Prostate gland (tissue), 2 donors: ENCODE measurements at regions not wholly inside any gene's neighbourhood (a gene's known extent, or its start where the extent isn't known, plus 50 kb on each side); places are given as distances from the start of the nearest gene placed in this dataset.

ENCODE experiments used
- DNase-seq: peaks from one replicate; pipeline ENCODE4 v3.0.0-alpha.2; 2019; ENCODE audit warnings: low spot score
- H3K27ac ChIP-seq, 2 donors: fragments of 200-600 bp; sonication (generic); 2 replicates each; pipeline ENCODE4 v1.5.1; 2017 to 2019
- H3K27me3 ChIP-seq: fragments of 200-600 bp; sonication (generic); replicated peaks from 2 replicates; pipeline ENCODE4 v1.5.1; 2019; ENCODE audit not compliant: insufficient read depth
- H3K36me3 ChIP-seq, 2 donors: fragments of 200-600 bp; sonication (generic); 1 replicate in 1 of 2; 2 replicates in 1 of 2; pipeline versions ENCODE4 v1.5.1 to v1.8.1; 2017 to 2019
- H3K4me1 ChIP-seq: fragments of 200-600 bp; sonication (generic); replicated peaks from 2 replicates; pipeline ENCODE4 v1.5.1; 2019
- H3K4me3 ChIP-seq, 2 donors: fragments of 200-600 bp; sonication (generic); 2 replicates each; pipeline ENCODE4 v1.5.1; 2017 to 2019
- H3K9me3 ChIP-seq: fragments of 200-600 bp; sonication (generic); 2 replicates; pipeline ENCODE4 v1.5.1; 2017
- CTCF ChIP-seq, 4 experiments: fragments of 200-600 bp in 2 of 4; fragments of 450-650 bp in 2 of 4; sonication (generic) in 2 of 4; IDR thresholded peaks; 1 replicate in 3 of 4; 2 replicates in 1 of 4; pipeline ENCODE4 v1.5.1; 2016 to 2019; ENCODE audit warnings: antibody characterized with exemption in 4 of 4, mild to moderate bottlenecking in 2 of 4, moderate library complexity in 2 of 4
- POLR2A ChIP-seq: fragments of 450-650 bp; IDR thresholded peaks from one replicate; pipeline ENCODE4 v1.6.1; 2016; ENCODE audit warnings: antibody characterized with exemption, mild to moderate bottlenecking
- POLR2AphosphoS5 ChIP-seq: sonication (generic); formaldehyde crosslinking; IDR thresholded peaks from one replicate; pipeline ENCODE4 v1.6.1; 2017; ENCODE audit warnings: antibody characterized with exemption
- WGBS: methylation state at CpG from one replicate; pipeline ENCODE4 v1.1.5; 2018; 5-methylcytosine and 5-hydroxymethylcytosine counted together
- intact Hi-C: fragments of 100-400 bp; cut with DNase I; formaldehyde crosslinking; loops from one replicate; pipeline ENCODE4 v1.14.2; 2022

- Histone ChIP-seq H3K4me3 (no peak overlapping the region), H3K36me3 (no peaks in the 10 kb centered on the region), H3K27me3 (no peaks in the 10 kb centered on the region), H3K27ac (no peak overlapping the region), H3K9me3 (no peaks in the 10 kb centered on the region), H3K4me1 (no peaks in the 10 kb centered on the region)
- intact Hi-C loops = no loop called here
- DNase-seq = no peak
- TF ChIP-seq POLR2AphosphoS5 = no peak
- TF ChIP-seq POLR2A = no peak
- no peak for TF ChIP-seq CTCF (IDR thresholded peaks at IDR 0.05)
- WGBS = 91% methylated on average over 11 of the region's 11 CpGs
Measured at GRCh38 chr18:77865853-77866252, 616.2 kb downstream of the GALR1 start.

GRCh38 chr18:77866351-77866750 is 616.7 kb downstream of the GALR1 start:
- Histone ChIP-seq H3K9me3 (no peaks in the 10 kb centered on the region), H3K27ac (no peak overlapping the region), H3K4me3 (no peak overlapping the region), H3K27me3 (no peaks in the 10 kb centered on the region), H3K4me1 (no peaks in the 10 kb centered on the region), H3K36me3 (no peaks in the 10 kb centered on the region)
- intact Hi-C loops = no loop called here
- TF ChIP-seq CTCF (IDR thresholded peaks at IDR 0.05) (no peak), POLR2AphosphoS5 (no peak), POLR2A (no peak)
- WGBS = 64% methylated on average over 8 of the region's 8 CpGs
- no peak for DNase-seq

GRCh38 chr18:77870199-77870598 is 620.6 kb downstream of the GALR1 start:
- WGBS = 75% methylated on average over 10 of the region's 10 CpGs
- DNase-seq = no peak

GRCh38 chr18:77870894-77871293 is 621.2 kb downstream of the GALR1 start:
- Histone ChIP-seq H3K36me3 (no peaks in the 10 kb centered on the region), H3K27ac (no peak overlapping the region), H3K4me3 (no peak overlapping the region), H3K27me3 (peaks cover 2% of the 10 kb centered on the region), H3K9me3 (no peaks in the 10 kb centered on the region), H3K4me1 (no peaks in the 10 kb centered on the region)
- intact Hi-C loops = no loop called here
- 94% methylated on average over 8 of the region's 10 CpGs for WGBS
- no peak for DNase-seq
- TF ChIP-seq CTCF (IDR thresholded peaks at IDR 0.05) (no peak), POLR2A (no peak), POLR2AphosphoS5 (no peak)

More at GRCh38 chr18:77870199-77870598, 620.6 kb downstream of the GALR1 start:
- no peaks in the 10 kb centered on the region for H3K4me1 ChIP-seq
- intact Hi-C loops = no loop called here
- no peak overlapping the region for H3K4me3 ChIP-seq
- no peaks in the 10 kb centered on the region for H3K9me3 ChIP-seq
- peaks cover 2% of the 10 kb centered on the region for H3K27me3 ChIP-seq
- no peaks in the 10 kb centered on the region for H3K36me3 ChIP-seq
- no peak overlapping the region for H3K27ac ChIP-seq
- TF ChIP-seq CTCF (IDR thresholded peaks at IDR 0.05) (no peak), POLR2AphosphoS5 (no peak), POLR2A (no peak)

GRCh38 chr18:77872166-77872565 is 622.5 kb downstream of the GALR1 start:
- no peaks in the 10 kb centered on the region for H3K36me3 ChIP-seq
- H3K27me3 ChIP-seq = peaks cover 2% of the 10 kb centered on the region
- WGBS = 92% methylated on average over 8 of the region's 8 CpGs
- H3K9me3 ChIP-seq = no peaks in the 10 kb centered on the region
- H3K4me3 ChIP-seq = no peak overlapping the region
- intact Hi-C loops = no loop called here
- no peak for TF ChIP-seq POLR2AphosphoS5
- no peak for TF ChIP-seq POLR2A
- no peak for TF ChIP-seq CTCF (IDR thresholded peaks at IDR 0.05)
- no peaks in the 10 kb centered on the region for H3K4me1 ChIP-seq
- no peak for DNase-seq
- no peak overlapping the region for H3K27ac ChIP-seq
